ENCODE measurements at regions not wholly inside any gene's neighbourhood (a gene's known extent, or its start where the extent isn't known, plus 50 kb on each side); places are given as distances from the start of the nearest gene placed in this dataset.
A peak's percentile ranks its signal among the peaks of the same experiment; 100 is the strongest.

- Mint-ChIP-seq H3K4me1 (ENCODE audit: unreplicated experiment) (peaks cover 23% of the 10 kb centered on the region), H3K27me3 (ENCODE audit: unreplicated experiment) (peaks cover 1% of the 10 kb centered on the region), H3K4me3 (ENCODE audit: unreplicated experiment) (no peak overlapping the region), H3K36me3 (ENCODE audit: low read depth, unreplicated experiment) (no peaks in the 10 kb centered on the region), H3K9me3 (ENCODE audit: unreplicated experiment) (no peaks in the 10 kb centered on the region), H3K27ac (ENCODE audit: unreplicated experiment) (no peak overlapping the region)
- no peak for DNase-seq (ENCODE audit: low spot score)
- TF ChIP-seq, protein P1, sequence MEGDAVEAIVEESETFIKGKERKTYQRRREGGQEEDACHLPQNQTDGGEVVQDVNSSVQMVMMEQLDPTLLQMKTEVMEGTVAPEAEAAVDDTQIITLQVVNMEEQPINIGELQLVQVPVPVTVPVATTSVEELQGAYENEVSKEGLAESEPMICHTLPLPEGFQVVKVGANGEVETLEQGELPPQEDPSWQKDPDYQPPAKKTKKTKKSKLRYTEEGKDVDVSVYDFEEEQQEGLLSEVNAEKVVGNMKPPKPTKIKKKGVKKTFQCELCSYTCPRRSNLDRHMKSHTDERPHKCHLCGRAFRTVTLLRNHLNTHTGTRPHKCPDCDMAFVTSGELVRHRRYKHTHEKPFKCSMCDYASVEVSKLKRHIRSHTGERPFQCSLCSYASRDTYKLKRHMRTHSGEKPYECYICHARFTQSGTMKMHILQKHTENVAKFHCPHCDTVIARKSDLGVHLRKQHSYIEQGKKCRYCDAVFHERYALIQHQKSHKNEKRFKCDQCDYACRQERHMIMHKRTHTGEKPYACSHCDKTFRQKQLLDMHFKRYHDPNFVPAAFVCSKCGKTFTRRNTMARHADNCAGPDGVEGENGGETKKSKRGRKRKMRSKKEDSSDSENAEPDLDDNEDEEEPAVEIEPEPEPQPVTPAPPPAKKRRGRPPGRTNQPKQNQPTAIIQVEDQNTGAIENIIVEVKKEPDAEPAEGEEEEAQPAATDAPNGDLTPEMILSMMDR (IDR thresholded peaks at IDR 0.05; ENCODE audit: unreplicated experiment), result no peak
These were observed 339.4 kb downstream of the SFMBT2 start for GRCh38 chr10:7071421-7071820.

DNA sequence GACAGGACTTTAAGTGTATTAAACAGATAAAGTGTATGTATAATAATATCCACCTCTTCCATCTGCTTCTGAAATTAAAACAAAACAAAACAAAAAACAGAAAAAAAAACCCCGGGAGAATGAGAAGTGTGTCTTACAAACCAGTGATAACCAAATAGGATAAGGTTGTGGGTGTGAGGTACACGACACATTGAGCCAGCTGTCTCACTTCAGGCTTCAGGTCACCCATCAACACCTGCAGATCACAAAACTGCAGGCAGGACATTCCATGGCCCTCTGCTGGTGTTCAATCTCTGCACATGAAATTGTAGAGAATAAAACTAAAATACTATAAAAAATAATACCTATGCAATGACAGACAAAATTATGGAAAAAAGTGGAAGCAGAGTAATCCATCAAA lies 339.9 kb downstream of the SFMBT2 start:
- peaks cover 1% of the 10 kb centered on the region for H3K27me3 Mint-ChIP-seq (ENCODE audit: unreplicated experiment)
- no peaks in the 10 kb centered on the region for H3K9me3 Mint-ChIP-seq (ENCODE audit: unreplicated experiment)
- no peaks in the 10 kb centered on the region for H3K36me3 Mint-ChIP-seq (ENCODE audit: low read depth, unreplicated experiment)
- H3K27ac Mint-ChIP-seq (ENCODE audit: unreplicated experiment), result no peak overlapping the region
- DNase-seq (ENCODE audit: low spot score), result no peak
- H3K4me1 Mint-ChIP-seq (ENCODE audit: unreplicated experiment), result peaks cover 20% of the 10 kb centered on the region
- TF ChIP-seq, protein P1 (IDR thresholded peaks at IDR 0.05; ENCODE audit: unreplicated experiment), result no peak
- H3K4me3 Mint-ChIP-seq (ENCODE audit: unreplicated experiment), result no peak overlapping the region

DNA sequence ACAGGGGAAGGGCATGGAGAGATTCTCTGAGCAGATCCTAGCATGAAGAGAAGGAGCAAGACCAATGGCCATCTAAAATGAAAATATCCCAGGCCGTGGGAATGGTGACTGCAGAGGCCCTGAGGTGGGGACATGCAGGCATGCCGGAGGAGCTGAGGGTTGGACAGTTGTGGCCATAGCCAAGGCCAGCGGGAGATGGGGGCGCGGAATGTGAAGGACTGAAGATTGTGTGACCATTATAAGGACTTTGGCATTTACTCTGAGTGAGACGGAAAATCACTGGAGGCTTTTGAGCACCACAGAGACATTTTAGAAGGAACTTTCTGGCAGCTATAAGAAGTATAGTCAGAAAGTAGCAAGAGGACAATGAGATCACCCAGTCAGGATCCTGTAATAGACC lies 341.1 kb downstream of the SFMBT2 start:
- no peak overlapping the region for H3K4me3 Mint-ChIP-seq (ENCODE audit: unreplicated experiment)
- H3K27me3 Mint-ChIP-seq (ENCODE audit: unreplicated experiment), result peaks cover 1% of the 10 kb centered on the region
- H3K36me3 Mint-ChIP-seq (ENCODE audit: low read depth, unreplicated experiment), result no peaks in the 10 kb centered on the region
- H3K4me1 Mint-ChIP-seq (ENCODE audit: unreplicated experiment), result peaks cover 10% of the 10 kb centered on the region
- no peak for DNase-seq (ENCODE audit: low spot score)
- H3K9me3 Mint-ChIP-seq (ENCODE audit: unreplicated experiment), result no peaks in the 10 kb centered on the region
- TF ChIP-seq, protein P1 (IDR thresholded peaks at IDR 0.05; ENCODE audit: unreplicated experiment), result no peak
- no peak overlapping the region for H3K27ac Mint-ChIP-seq (ENCODE audit: unreplicated experiment)

DNA sequence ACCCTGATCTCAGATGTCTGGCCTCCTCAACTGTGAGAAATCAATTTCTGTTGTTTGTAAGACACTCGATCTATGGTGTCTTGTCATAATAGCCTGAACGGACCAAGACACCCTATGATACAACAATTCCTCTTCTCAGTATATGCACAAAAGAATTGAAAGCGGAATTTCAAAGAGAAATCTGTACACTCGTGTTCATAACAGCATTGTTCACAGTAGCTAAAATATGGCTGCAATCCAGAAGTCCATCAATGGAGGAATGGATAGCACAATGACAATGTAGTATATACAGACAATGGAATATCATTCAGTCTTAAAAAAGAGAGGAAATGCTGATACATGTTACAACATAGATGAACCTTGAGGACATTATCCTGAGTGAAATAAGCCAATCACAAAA lies 354.6 kb downstream of the SFMBT2 start:
- Mint-ChIP-seq H3K9me3 (ENCODE audit: unreplicated experiment) (no peaks in the 10 kb centered on the region), H3K27ac (ENCODE audit: unreplicated experiment) (no peak overlapping the region), H3K27me3 (ENCODE audit: unreplicated experiment) (peaks cover 1% of the 10 kb centered on the region), H3K4me1 (ENCODE audit: unreplicated experiment) (peaks cover 3% of the 10 kb centered on the region), H3K36me3 (ENCODE audit: low read depth, unreplicated experiment) (no peaks in the 10 kb centered on the region), H3K4me3 (ENCODE audit: unreplicated experiment) (no peak overlapping the region)
- TF ChIP-seq, protein P1 (IDR thresholded peaks at IDR 0.05; ENCODE audit: unreplicated experiment), result no peak
- DNase-seq (ENCODE audit: low spot score), result no peak

DNA sequence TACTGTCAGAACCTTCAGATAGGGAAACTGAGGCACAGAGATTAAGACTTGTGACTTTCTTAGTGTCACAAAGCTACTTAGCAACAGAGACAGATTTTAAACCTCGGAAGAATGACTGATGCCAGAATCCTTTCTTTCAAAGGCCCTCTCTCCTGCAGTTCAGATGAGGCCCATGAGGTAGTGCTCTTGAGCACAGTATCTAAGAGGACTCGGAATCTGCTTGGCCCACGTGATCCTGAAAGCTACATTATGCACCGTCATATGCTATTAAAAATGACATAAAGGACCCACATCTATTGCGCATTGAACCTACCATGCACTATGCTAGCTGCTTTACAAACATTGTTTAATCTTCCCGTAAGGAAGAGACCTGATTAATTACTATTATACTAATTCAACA lies 355.9 kb downstream of the SFMBT2 start:
- Mint-ChIP-seq H3K27me3 (ENCODE audit: unreplicated experiment) (peaks cover 1% of the 10 kb centered on the region), H3K9me3 (ENCODE audit: unreplicated experiment) (no peaks in the 10 kb centered on the region), H3K4me1 (ENCODE audit: unreplicated experiment) (peaks cover 3% of the 10 kb centered on the region), H3K27ac (ENCODE audit: unreplicated experiment) (no peak overlapping the region), H3K4me3 (ENCODE audit: unreplicated experiment) (no peak overlapping the region), H3K36me3 (ENCODE audit: low read depth, unreplicated experiment) (no peaks in the 10 kb centered on the region)
- DNase-seq (ENCODE audit: low spot score), result no peak
- TF ChIP-seq, protein P1 (IDR thresholded peaks at IDR 0.05; ENCODE audit: unreplicated experiment), result peak; percentile 23
